Stimulated activated CD4-positive, alpha-beta T cell treated with anti-CD3 and anti-CD28 coated beads, Interleukin-12 subunit alpha, Interleukin-12 subunit beta, amount 100 ng/mL, for 48 hours (primary cell): ENCODE measurements at regions not wholly inside any gene's neighbourhood (a gene's known extent, or its start where the extent isn't known, plus 50 kb on each side); places are given as distances from the start of the nearest gene placed in this dataset.

Source experiments
- DNase-seq, 3 donors: peaks; one replicate each; pipeline ENCODE4 v3.0.0-alpha.2; 2020; ENCODE audit warnings: low read depth in 2 of 3, low spot score in 1 of 3

DNA sequence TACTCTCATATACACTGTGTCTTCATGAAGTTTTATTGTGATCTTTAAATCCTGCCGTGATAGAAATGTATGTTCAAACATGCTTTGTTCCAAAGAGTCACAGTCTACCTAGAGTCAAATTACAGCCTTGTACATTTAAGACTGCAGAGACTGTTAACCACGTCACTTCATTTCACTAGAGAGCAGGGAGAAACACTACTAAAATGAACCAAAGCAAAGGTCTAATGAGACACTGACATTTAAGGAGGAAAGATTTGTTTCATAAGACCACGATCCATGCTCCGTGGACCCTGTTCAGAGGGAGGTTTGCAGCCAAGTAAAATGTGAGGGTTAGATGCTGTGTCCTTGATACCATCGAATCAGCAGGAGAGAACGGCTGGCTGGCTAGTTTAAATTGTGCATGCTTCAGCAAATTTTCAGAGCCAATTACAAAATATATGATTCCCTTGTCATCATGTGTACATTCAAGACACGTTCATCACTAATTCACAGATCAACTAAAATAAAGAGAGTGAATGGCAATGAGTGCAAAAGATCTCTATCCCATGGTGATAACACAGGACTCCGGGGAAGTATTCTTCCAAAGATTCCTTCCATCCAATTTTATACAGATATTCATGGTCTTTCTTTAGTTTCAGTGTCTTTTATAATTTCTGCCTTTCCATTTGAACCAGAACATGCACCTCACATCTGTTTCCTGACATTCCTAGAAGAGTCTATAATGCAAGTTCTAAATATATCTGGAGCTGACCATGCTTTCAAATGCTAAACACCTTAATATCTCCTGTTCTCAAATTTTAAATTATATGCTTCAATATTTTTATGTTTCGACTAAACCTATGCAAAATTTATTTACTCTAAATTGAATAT, 960.9 kb upstream of the FAT3 start:
- no peak for DNase-seq

- no peak for DNase-seq
Observed at GRCh38 chr11:91261513-91261912, 963.1 kb upstream of the FAT3 start.

GRCh38 chr11:91258876-91259275, 965.7 kb upstream of the FAT3 start:
- DNase-seq = no peak

GRCh38 chr11:91257667-91258066, 967.0 kb upstream of the FAT3 start:
- DNase-seq = no peak

DNA sequence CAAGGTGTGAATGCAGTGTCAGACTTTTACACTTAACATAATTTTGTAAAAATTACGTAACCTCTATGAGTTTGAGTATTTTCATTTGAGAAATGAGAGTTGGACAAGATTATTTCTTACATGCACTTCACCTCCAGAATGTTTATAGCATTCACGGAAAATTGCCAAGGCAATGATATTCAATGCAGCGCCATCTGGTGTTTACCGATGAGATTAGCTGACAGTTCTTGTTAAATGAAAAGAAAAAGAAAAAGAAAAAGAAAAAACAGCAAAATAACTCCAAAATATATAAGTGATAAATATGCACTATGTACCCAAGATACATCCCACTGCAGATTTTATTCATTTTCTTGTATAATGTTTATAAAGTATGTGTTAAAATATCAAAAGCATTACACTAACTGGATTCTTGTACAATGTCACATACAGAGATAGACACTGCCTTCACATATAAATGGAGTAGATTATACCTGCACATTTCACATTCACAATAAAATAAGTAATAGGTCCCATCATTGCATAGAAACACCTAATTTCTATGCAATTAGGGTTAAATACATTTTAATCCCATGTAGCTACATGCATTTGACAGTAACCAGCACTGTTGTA, 976.3 kb upstream of the FAT3 start:
- DNase-seq = peak in 1 of 3 donors; percentile 4

GRCh38 chr11:91247009-91247735, 977.4 kb upstream of the FAT3 start:
- DNase-seq = no peak

- no peak for DNase-seq
Observed at GRCh38 chr11:91244912-91245311, 979.7 kb upstream of the FAT3 start.

DNA sequence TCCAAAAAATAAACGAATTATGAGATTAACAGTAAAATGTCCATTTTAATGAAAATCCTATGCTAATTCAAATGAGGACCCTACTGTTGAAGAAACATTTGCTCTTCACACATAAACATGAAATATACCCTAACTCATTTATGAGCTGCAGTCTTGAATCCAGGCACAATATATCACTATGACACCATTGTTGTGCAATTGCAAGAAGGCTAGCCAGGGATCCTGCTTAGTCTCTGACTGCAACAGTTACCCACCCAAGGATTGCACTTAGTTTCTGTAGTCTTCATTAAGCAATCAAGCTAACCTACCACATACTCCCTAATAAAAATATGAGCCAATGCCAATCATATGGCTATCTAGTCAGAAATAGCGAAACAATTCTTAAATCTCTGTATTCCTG, 981.0 kb upstream of the FAT3 start:
- DNase-seq = no peak

GRCh38 chr11:91243051-91243450, 981.6 kb upstream of the FAT3 start:
- no peak for DNase-seq

GRCh38 chr11:91241226-91241625, 983.4 kb upstream of the FAT3 start:
- DNase-seq = no peak

DNA sequence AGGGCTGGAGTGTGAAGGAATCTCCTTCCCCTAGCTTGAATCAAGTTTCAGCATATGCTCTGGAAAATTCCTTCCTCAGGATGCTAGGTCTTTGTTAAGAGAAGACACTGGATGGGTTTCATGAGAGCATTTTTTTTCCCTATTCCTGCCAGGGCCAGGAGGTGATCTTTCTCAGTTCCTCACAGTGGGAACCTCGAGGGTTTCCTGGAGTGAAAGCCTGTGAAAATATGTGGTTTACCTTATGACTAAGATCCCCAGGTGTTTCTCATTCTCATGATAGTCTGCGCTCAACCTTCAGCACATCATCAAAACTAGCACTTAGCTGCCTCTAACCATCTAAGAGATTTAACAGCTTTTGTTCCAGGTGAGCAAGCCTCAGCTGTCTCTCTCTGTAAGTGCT, 985.3 kb upstream of the FAT3 start:
- DNase-seq = no peak

- DNase-seq = no peak
Observed at GRCh38 chr11:91231226-91231625, 993.4 kb upstream of the FAT3 start.

DNA sequence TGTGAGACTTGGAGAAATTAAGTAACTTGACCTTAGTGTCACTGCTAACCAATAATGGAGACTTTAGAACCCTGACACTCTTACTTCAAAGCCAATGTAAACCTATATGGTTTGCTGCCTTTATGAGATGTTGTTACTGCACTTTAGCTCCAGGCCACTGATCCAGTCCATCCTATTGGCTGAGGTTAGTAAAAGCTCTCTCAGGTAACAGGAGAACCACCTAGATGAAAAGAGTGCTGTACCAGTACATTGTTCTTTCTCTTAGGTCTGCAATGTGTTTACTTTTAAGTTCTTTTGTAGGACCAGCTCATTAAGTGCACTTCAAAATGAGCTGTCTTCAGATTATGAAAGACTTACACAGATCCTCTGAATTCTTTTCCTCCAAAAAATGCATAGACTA, 994.0 kb upstream of the FAT3 start:
- DNase-seq = no peak

DNA sequence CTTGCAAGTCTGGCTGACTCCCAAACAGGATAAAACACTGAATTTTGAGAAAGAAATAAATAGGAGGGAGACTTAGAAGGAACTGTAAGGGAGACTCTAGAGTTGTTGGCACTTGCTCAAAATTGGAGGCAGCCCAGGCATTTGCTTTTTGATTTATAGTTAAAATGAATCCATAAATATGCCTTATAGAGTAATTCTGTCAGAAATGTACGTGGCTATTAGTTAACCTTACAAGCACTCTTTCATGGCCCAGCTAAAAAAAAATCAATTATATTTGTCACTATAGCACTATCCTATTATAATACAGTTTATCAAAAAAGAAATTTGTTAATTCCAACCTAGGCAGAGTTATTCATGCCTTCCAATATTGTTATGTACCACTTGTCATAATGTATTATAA, 1000.0 kb upstream of the CHORDC1 start:
- no peak for DNase-seq

DNA sequence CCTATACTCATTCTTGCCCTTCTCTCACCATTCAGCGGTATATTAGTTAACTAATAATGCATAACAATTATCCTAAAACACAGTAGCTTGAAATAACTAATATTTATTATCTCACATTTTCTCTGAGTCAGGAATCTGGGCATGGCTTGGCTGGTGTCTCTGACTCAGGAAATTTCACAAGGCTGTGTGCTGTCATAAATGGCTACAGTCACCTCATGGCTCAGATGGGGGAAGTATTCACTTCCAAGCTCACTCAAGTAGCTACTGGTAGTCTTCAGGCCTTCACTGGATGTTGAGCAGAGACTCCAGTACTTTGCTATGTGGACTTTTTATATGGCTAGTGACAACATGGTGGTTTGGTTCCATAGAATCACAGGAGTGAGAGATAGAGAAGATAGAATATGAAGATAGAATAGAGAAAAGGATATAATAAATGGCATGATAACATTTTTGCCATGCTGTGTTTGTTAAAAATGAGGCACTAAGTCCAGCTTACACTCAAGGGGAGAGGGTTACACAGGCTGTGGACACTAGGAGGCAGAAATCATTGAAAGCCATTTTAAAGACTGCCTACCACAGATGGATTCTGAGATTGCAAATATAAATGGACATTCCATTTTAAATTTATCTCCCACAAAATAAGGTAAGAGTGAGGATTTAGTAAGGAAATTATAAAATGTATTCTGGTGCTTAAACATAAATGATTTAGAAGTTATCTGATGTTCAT, 997.8 kb upstream of the CHORDC1 start:
- DNase-seq = no peak

DNA sequence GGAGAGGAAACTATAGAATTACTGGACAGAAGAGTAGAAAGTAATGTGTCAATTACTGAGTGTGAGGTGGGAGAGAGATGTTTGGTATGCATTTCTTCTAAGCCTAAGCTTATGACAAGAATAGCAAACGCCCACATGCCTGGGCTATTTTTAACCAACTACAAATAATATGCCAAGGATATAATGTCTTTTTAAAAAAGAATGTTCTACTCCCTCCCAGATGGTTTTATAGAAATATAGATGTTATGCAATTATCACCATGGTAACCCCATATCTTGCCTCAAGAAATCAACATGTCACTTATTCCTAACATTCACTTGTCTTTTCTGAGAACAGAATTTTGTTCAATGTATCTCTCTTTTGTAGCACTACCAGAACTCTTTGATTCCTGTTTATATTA, 996.7 kb upstream of the CHORDC1 start:
- DNase-seq = no peak

GRCh38 chr11:91209751-91210150, 986.9 kb upstream of the CHORDC1 start:
- DNase-seq = no peak

DNA sequence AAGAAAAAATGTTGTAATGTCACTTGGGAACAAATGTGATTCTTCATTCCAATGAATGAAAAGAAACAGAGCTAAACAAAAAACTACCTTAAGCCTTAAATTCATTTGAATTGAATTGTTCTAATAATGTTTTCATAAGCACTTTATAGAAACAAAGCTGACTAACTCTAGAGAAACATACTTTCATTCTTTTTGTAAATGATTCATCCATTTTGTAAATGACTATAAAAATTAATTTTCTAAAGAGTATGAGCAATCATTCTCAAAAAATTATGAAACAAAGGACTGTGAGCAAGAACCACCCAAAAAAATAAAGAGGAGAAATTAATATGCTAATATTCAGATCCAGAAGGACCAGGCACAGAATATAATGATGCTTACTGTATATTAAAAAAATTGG, 986.5 kb upstream of the CHORDC1 start:
- no peak for DNase-seq

- DNase-seq = no peak
Observed at GRCh38 chr11:91199866-91200265, 977.0 kb upstream of the CHORDC1 start.

DNA sequence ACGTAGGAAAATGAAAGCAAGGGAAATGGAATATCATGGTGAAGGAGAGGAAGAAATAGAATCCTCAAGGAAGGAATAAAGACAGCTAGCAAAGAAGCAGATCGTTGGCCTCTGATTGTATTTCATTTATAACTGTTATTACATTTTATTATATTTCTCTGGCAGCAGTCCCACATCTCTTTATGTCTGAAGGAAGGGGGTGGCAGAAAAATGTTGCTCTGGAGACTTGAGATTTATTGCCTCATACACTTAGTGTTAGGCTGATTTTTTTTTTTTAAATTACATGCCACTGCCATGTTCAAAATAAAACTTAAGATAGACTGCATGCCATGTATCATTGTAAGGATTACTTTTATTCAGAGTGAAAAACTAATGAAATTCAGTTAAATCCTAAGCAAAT, 971.7 kb upstream of the CHORDC1 start:
- DNase-seq = no peak

- no peak for DNase-seq
Observed at GRCh38 chr11:91188484-91188883, 965.6 kb upstream of the CHORDC1 start.

GRCh38 chr11:91187314-91187713, 964.5 kb upstream of the CHORDC1 start:
- no peak for DNase-seq
